GM21717 (cell line): ENCODE measurements at regions not wholly inside any gene's neighbourhood (a gene's known extent, or its start where the extent isn't known, plus 50 kb on each side); places are given as distances from the start of the nearest gene placed in this dataset.

Experiments
- ATAC-seq: cut with Tn5 transposase; IDR thresholded peaks from one replicate; pipeline ENCODE4 v1.9.1; 2021; ENCODE audit warnings: mild to moderate bottlenecking, moderate library complexity; ENCODE audit not compliant: unreplicated experiment

DNA sequence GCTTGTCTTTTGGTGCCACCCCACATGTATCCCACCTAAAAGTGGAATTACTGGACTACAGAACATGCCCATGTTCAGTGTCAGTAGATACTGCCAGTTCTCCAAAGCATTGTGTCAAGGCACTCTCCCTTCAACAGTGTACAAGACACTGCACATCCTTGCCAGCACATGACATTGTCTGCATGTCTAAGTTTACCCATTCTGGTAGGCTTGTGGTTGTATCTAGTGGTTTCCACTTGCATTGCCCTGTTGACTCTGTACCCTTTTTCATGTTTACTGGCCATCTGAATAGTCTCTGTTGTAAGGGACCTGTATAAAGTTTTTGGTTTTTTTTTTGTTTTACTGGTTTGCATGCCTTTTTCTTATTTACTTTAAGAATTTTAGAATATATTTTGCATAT is 222.4 kb upstream of the CNR1 start:
- no peak for ATAC-seq

DNA sequence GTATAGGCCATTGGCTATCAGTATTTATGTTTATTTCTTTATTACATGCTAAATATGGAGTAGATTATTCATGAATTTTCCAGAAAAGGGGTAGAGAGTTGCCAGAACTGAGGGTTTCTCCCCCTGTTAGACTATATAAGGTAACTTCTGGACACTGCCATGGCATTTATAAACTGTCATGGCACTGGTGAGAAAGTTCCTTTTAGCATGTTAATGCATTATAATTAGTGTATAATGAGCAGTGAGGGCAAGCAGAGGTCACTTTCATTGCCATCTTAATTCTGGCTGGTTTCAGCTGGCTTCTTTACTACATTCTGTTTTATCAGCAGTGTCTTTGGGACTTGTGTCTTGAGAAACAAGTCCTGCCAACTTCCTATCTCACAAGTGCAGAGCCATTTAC is 220.0 kb upstream of the CNR1 start:
- no peak for ATAC-seq

DNA sequence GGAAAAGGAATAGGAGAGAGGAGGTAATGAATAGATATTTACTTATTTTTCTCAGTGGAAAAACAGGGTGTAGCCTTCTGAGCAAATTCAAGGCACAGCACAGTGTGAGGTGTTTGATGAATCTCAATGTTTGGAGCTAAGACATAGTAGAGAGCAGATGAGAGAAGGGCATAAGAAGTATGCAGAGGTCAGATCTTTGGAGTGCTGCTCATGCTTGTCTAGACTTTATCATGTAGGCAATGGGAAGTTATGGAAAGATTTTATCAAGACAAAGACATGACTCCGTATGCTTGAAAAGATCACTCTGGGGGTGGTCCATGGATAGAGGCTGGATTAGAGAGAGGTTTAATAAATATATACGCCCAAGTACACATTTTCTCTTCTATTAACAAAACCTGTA is 217.0 kb upstream of the CNR1 start:
- no peak for ATAC-seq

DNA sequence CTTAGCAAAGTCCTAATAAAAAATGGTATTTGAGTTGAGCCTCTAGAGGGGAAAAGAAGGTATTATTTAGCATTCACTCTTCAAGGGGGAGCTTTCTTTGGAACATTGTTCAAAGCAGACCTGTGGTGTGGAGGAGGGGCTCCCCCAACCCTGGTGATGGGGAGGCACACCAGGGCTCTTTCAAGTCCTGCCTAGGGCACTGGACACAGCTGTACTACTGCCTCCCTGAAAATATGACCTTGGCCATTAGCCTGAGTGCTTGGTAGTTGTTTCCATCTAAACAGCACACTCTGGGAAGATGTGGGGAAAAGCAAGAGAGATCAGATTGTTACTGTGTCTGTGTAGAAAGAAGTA is 215.1 kb upstream of the CNR1 start:
- ATAC-seq, result no peak

DNA sequence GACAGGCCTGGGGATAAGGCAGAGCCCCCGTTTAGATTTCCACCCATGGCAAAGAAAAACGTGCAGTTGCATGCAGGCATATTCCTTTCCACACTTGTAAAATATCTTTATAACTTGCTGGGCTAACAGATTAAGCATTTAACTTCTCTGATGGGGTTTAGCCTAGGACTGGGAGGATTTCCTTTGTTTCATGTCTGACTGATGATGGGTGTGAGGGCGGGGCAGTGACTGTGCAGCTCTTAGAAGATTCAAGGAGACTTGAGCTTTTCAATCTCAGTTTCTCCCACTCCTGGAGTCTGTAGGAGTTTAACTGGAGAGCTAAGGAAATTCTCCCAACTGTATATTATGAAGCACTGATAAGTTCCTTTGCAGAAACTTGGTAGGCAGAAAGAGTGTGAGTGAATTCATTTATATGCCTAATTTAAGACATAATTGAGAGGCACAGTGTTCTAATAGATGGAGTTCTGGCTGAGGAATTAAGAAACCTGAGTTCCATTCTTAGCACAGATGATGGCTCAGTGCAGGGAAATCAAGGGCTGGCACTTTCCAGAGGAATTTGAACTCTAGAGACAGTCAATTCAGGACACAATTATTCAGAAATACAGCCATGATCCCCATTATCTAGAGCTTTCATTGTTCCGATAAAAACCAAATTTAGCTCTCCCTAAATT is 214.6 kb upstream of the CNR1 start:
- no peak for ATAC-seq

DNA sequence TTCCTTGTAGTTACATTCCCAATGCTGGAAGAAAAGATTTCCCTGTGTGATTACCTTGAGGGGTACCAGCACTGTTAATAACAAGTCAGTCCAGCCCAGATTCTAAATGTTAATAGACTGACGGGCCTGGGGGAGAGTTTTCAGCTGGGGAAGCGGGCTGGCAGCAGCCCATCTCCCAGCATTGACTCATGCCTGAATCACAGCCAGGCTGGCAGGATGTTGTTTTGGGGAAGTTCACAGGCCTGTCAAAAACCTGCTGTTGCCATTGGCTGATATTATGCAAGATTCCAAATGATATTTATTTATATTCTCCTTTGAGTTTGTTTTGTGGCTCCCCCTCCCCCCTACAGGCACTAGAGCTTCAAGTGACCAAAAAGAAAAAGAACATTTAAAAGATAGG is 213.9 kb upstream of the CNR1 start:
- no peak for ATAC-seq

DNA sequence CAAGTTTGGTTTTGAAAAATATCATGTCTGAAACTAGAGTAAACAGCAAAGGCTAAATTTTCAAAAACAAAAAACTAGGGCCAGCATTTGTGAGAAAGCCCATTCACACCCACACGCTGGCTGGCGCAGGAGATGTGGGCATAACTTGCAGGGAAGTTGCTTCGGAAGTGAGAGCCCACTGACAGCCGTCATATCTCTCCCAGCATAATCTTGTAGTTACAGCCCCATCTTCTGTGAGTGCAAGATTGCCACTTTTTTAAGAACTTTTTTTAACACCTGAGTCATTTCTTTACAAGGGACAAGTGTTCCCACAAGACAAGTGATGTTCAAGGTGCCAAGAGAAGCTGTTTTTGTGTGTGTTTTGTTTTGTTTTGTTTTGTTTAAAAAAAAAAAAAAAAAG is 212.5 kb upstream of the CNR1 start:
- ATAC-seq, result no peak

DNA sequence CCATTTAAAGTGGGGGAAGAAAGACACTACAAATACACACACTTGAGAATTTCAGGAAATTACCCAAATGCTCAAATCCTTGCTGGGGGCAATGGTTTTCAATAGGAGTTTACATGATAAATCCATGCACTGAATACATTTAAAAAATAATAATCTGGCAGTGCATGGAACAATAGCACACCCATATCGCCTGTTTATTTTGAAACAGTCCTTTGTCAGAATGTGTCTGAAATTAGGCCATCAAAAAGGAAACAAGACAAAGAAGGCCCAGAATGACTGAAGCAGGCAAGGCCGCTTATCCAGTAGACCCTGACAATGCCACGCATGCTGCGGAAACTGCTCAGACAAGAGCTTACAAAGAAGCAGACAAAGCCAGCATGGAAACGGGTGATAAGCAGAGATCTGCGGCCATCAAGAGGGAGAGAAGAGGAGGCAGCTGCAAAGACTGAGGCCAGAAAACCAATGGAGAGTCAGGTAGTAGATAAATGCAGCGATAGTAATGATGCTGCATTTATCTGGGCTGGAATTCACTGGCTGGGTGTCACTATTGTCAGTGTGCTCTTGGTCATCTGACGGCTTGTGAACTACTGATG is 211.9 kb upstream of the CNR1 start:
- no peak for ATAC-seq

DNA sequence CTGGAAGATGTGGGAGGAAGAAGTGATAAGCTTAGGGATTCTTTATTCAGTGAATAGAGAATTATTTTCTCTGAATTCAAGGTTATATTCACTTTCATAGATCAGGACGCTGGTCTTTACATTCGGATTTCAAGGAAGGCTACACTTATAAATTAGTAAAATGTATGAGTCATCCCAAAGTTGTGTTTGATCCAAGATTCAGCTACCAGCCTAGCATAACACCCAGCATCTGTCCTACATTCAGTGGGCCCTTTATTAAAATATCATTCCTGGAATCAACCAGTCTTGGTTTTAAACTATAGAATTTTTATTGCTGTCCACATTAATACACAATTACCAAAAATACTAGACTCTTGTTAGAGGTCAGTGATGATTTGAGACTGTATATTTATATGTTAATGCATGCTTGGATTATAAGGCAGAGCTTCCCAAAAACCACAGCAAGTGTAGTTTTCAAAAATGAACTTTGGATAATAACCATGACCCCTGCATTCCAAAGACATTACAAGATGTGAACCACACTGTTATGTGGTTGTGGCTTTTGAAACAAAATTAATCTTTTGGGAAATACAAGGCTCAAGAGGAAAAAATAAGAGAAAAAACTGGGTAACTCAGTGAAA is 210.7 kb upstream of the CNR1 start:
- no peak for ATAC-seq

DNA sequence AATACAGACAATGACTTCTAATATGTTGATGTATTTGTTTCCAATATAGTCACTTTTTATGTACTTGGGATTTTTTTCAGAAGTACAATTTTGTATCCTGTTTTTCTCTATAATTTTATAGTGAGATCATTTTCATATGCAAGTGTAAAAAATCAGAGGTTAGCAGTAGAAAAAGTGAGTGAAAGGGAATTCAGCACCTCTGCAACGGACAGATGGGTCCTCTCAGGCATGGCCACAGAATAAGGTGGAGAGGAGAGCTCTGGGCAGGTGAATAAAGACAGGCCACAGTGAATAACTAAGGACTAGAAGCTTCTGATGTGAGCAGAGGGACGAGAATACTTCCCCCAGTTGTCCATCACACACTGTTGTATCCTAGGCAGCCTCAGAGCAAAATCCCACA is 210.1 kb upstream of the CNR1 start:
- no peak for ATAC-seq

DNA sequence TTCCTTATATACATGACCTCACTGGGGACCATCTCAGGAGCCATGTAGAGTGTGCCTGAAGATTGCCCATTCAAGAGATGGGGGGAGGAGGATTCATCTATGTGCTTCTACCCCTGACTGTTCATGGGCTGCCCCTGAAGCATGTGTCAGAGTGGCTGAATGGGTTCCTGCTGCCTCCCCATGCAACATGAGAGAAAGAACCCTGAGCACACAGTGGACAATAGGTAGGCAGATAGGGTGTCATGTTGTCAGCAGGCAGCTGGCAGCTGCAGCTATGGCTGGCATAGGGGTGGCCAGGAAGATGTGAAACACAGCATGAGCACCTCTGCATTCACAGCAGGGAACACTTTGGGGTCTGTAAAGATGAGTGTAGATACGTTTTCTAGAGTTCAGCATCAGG is 208.4 kb upstream of the CNR1 start:
- ATAC-seq, result no peak

DNA sequence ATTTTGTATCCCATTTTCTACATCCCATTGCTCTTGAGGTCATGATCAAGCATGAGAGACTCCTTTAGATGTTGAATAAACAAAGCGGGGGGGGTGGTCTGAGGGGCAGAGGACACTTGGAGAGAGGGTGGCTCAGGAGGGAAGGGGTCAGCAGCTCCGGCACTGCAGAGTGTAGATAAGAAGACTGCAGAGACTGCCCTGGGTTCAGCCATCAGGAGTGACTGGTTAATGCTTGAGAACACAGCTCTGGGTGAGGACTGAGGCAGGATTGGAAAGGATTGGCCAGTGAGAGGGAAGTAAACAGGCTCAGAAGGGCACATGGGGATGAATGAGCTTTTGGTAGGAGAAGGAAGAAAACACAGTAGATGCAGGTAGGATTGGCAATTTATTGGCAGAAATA is 205.3 kb upstream of the CNR1 start:
- ATAC-seq, result no peak

DNA sequence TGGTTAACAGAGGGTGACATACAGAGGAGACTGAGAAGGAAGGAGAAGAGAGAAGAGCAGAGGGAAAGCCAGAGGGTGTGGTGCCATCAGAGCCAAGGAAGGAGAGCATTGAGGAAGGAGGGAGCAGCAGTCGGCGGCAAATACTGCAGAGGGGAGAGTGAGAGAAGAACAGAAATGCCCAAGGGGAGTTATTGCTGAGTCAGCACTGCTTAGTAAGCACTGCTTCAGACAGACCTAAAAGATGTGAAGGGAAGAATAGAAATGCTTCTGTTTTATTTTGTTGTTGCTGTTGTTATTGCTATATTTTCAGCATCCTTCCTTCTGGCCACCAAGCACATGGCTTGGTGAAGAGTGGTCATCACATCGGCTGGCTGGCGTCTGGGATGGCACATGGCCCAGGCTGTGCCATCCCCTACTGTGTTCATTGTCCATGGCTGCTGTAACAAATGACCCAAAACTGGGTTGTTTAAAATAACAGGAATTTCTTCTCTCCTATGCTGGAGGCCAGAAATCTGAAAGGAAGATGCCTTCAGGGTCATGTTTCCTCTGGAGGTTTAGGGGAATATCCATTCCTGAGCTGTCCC is 204.1 kb upstream of the CNR1 start:
- no peak for ATAC-seq

DNA sequence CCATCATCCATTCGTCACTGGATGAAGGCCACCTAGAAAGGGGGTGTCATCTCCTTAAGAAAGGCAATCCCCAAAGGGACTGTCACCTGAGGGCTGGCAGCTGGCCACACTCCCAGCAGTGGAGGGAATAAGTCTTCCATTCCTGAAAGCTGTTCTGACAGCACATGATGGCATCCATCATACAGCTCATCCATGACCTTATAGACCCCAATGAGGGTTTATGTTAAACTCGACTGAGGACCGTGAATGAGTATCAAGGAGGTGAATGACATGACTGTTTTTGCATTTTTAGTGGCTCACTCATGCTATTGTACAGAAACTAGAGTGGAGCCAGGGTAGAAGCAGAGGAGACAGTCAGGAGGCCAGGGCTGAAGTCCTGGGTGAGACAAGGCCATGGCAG is 203.1 kb upstream of the CNR1 start:
- ATAC-seq, result no peak

DNA sequence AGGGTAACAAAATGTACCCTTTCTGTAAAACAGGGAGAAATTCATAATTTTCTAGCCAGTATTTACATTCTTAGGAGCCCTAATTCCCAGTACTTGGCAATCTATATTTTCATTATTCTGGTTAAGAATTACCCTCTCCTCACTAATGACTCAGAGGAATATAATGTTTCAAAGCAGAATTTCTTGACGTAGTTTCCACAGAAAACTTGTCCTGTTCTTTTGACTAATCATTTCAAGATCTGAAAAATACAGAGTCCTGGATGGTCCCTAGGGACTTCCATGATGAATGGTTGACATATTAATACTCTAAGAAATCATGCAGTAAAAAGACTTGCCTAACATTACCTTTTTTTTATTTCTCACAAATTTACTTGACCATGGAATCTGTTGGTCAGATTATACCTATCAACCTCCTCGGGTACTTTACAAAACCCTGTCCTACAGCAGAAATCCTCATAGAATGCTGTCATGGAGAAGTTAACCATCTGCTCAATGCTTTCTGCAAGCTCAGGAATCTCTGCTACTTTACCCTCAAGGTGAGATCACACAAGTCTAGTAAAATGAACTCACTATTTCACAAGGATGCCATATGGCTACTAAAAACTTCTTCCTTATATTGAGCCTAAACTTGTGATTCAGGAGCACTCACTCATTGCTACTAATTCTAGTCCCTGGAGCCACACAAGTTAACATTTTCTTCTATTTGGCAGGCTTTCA is 202.1 kb upstream of the CNR1 start:
- ATAC-seq, result no peak

DNA sequence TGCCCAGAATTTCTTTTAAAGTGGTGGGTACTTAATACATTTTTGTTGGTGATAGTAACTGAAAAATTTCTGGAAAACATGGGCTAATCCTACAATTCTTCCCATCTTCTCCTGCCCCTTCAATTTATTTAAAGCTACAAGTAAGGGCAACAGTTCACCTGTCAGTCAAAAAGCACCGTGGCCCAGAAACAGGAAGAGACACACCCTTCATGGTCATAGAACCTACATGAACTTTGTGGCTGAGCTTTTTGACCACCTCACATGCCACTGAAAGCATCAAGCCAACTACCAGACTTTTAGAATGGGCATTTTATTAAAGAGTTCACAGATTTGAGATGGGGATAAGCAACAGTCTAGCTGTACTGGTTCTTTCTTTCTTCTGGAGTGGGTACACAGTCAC is 201.1 kb upstream of the CNR1 start:
- ATAC-seq, result no peak

DNA sequence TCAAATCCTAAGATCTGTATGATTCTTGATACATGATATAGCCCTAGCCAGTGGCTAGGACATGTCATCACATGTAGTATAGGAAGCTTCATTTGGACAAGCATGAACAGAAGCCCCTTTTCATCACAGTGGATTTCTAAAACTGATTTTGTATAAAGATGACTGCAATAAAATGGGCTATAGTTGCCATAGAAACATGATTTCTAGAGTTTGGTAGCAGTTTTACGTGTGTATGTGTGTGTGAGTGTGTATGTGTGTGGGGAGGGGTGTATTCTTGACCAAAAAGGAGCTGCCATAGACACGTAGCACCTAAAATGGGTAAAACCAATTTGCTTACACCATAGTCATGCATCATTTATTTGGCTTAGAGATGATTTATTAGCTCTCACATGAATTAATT is 200.5 kb upstream of the CNR1 start:
- no peak for ATAC-seq

DNA sequence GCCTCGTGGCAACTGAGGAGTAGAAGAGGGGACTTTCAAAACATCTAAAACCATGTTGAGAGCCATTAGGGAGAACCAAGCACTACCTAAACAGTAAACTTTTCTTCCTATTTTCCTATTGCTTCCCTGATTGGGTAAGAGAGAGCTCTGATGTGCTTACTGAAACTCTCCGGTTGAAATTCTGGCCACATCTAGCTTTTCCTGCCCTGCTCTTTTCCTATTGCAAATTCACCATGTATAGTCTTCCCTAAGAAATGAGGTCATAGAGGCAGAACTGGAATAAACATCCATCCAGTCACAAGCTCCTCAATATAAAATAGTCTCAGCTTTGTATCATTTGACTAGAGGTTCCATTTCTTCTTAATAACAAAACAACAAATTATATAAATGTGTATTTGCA is 199.5 kb upstream of the CNR1 start:
- ATAC-seq, result no peak

DNA sequence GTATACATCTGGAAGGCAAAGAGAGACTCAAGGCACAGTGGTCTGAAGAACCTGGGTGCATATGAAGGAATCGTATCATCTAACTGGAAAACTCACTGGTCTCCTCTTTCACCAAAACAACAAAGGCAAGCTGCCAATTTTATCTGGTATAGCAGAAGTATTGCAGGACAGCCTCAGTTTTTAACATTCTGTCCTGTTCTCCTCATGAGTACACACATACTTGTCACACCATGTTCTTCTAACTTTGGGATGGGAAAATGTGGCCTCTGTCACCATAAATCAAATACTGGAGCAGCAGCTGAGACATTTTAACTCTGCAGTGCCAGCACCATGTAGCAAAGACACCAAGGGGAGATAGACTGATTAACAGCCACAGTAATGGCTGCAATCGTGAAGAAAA is 199.1 kb upstream of the CNR1 start:
- no peak for ATAC-seq

DNA sequence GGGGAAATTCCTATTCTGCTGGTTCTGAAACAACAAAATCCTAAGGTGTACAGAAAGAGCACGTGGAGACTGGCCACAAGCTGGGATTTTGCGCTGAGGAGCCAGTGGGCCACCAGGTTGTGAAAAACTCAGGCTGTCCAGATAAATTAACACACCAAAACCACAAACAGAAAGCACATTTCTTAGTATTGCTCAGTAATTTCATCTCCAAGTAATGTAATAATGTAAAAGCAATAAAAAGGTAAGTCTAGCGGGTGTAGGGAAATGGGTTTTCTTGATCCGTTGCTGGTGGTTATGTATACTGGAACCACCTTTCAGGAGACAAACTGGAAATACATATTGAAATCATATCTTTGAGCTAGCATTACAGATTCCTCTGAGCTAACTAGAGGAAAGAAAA is 195.6 kb upstream of the CNR1 start:
- no peak for ATAC-seq

DNA sequence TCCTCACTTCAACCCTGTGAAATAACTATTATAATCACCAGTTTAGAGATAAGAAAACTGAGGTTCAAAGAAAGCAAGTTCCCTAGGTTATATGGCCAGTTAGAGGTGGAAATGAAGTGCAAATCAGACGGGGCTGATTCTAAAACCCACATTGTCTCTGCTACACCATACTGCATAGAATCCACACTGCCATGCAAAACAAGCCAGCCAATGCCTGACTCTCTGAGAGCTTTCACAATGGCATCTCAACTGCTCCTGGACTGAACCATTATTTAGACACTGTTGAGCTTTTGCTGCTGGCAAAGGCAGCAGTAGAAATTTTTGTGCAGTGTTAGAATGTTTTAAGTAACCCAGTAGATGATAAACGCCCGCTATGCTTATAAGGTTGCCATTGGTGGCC is 195.2 kb upstream of the CNR1 start:
- ATAC-seq, result no peak
